ENCODE measurements at regions not wholly inside any gene's neighbourhood (a gene's known extent, or its start where the extent isn't known, plus 50 kb on each side); places are given as distances from the start of the nearest gene placed in this dataset.

DNA sequence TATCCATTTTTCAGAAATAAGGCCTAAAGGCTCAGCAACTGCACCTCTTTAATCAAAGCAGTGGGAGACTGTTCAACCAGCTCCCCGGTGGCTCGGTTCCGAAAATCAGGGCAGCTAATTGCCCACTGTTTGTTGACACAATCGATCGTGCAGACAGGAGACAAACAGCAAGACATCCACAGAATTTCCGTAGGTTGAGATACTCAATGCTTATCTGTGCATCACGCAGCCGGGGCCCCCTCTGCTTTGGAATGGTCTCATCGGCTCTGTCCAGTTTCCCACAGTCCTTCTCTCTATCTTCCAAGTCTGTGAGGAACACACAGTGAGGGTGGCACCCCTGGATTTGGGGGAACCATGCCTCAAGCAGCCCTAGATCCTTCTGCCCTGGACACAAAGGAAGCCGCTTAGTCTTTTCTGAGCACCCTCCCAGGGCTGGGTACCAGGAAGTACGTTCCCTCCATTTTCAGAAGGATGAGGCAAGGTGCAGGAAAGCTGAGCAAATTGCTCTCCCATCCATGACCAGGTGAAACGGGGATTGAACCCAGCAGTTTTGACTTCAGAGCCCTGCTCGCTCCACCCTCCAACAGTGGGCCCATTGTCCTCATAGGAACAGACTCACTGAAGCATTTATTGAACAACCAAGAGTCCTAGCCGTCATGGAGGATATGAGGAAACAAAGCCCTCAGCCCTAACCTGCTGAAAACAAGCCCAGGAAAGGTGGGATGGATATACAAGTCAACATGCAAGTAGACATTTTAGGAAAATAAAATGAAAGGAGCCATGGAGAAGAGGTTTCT, 70.7 kb downstream of the C16orf95 start:
- Histone ChIP-seq H3K27me3 (ENCODE audit: insufficient read depth, low read length) (no peaks in the 10 kb centered on the region), H3K9ac (ENCODE audit: low read depth, low read length) (no peak overlapping the region), H3K9me3 (ENCODE audit: insufficient read depth, low read depth, low read length) (no peaks in the 10 kb centered on the region), H3K36me3 (ENCODE audit: insufficient read depth, low read depth, low read length) (no peaks in the 10 kb centered on the region), H3K27ac (ENCODE audit: low read length) (no peak overlapping the region), H3K4me3 (ENCODE audit: low read length) (no peak overlapping the region), H3K4me1 (ENCODE audit: insufficient read depth, low read length) (peaks cover 12% of the 10 kb centered on the region)

DNA sequence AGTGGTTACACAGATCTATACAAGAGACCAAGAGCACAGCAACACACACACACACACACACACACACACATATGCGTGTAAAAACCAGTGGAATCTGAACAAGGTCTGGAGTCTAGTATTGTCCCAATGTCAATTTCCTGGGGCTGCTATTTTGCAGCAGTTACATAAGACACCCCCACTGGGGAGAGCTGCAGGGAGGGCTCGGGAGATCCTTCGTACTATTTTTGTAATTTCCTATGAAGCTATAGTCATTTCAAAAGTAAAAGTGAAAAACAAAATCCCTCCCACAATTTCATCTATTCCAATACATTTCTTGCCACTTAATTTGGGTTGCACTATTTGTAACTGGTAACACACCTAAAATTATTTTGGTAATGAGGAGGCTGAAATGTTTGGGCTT, 68.5 kb downstream of the C16orf95 start:
- H3K9ac ChIP-seq (ENCODE audit: low read depth, low read length) = no peak overlapping the region
- no peak overlapping the region for H3K4me3 ChIP-seq (ENCODE audit: low read length)
- H3K36me3 ChIP-seq (ENCODE audit: insufficient read depth, low read depth, low read length) = no peaks in the 10 kb centered on the region
- H3K27ac ChIP-seq (ENCODE audit: low read length) = no peak overlapping the region
- no peaks in the 10 kb centered on the region for H3K27me3 ChIP-seq (ENCODE audit: insufficient read depth, low read length)
- H3K4me1 ChIP-seq (ENCODE audit: insufficient read depth, low read length) = peaks cover 2% of the 10 kb centered on the region; the same call in 1 of the 2 replicates
- no peaks in the 10 kb centered on the region for H3K9me3 ChIP-seq (ENCODE audit: insufficient read depth, low read depth, low read length)

DNA sequence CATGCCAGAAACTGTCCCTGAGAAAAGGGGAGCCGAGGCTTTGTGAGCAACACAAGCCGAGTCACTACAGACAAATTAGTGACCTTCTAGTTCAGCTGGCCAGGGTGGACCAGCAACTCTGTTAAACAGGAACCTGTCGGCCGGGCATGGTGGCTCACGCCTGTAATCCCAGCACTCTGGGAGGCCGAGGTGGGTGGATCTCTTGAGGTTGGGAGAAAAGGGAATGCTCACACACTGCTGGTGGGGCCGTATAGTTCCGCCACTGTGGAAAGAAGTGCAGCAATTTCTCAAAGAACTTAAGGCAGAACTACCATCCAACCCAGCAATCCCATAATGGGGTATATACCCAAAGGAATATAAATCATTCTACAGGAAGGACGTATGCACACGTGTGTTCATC, 67.8 kb downstream of the C16orf95 start:
- Histone ChIP-seq H3K36me3 (ENCODE audit: insufficient read depth, low read depth, low read length) (no peaks in the 10 kb centered on the region), H3K9ac (ENCODE audit: low read depth, low read length) (no peak overlapping the region)

DNA sequence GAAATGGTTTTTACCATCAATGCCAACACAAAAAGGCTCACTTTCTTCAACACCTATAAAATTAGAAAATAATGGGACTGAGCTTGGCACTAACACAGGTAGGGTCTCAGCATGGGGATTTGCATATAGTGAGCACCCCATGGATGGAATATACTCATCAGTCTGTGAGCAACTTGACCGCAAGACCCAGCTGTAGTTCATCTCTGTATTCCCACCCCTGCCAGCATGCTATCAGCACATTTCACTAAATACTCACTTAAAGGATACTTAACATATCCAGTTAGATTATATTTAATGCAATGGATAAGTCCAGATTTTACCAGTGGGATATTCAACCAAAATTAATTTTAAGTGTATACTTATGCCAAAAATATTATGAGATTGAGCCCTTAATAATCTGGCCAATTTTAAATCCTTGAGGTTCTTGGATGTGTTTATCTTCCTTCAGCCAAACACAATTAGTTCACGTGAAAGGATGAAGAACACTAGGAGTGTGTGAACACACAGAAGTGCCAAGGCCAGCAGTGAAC, 66.7 kb downstream of the C16orf95 start:
- Histone ChIP-seq H3K4me3 (ENCODE audit: low read length) (no peak overlapping the region), H3K9me3 (ENCODE audit: insufficient read depth, low read depth, low read length) (no peaks in the 10 kb centered on the region), H3K27ac (ENCODE audit: low read length) (no peak overlapping the region), H3K36me3 (ENCODE audit: insufficient read depth, low read depth, low read length) (no peaks in the 10 kb centered on the region), H3K27me3 (ENCODE audit: insufficient read depth, low read length) (no peaks in the 10 kb centered on the region), H3K4me1 (ENCODE audit: insufficient read depth, low read length) (no peaks in the 10 kb centered on the region; the same call in 1 of the 2 replicates), H3K9ac (ENCODE audit: low read depth, low read length) (no peak overlapping the region)

More for the DNA sequence above, 67.8 kb downstream of the C16orf95 start:
- Histone ChIP-seq H3K4me3 (ENCODE audit: low read length) (no peak overlapping the region), H3K4me1 (ENCODE audit: insufficient read depth, low read length) (no peaks in the 10 kb centered on the region; the same call in 1 of the 2 replicates), H3K27me3 (ENCODE audit: insufficient read depth, low read length) (no peaks in the 10 kb centered on the region), H3K27ac (ENCODE audit: low read length) (no peak overlapping the region), H3K9me3 (ENCODE audit: insufficient read depth, low read depth, low read length) (no peaks in the 10 kb centered on the region)

DNA sequence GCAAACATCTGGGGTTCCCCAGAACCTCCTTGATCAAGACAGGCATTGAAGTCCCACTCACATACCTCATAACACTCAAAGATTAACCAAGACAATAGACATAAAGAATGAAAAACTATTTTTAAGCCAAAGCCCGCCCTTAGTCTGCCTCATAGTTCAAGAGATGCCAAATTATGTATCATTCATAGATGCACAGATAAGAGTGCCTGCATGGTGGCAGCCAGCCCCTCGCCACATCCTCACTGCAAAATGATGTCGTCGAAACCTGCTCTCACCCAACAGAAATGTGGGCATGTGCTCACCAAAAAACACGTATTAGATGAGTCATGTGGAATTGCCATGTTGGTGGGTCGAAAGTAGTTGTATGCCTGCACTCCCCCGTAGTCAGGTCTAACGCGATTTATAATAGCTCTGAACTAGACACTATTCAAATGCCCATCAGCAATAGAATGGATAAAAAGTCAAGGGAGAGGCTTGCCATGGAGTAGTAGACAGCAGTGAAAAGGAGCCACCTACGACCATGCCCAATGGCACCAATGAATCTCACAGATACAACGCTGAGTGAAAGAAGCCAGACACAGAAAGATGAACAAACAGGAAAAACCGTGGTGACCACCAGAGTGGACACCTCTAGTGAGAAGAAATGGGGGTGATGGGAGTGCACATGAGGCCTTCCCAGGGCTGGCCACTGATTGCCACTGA, 64.8 kb downstream of the C16orf95 start:
- Histone ChIP-seq H3K36me3 (ENCODE audit: insufficient read depth, low read depth, low read length) (no peaks in the 10 kb centered on the region), H3K9me3 (ENCODE audit: insufficient read depth, low read depth, low read length) (no peaks in the 10 kb centered on the region), H3K9ac (ENCODE audit: low read depth, low read length) (no peak overlapping the region), H3K27ac (ENCODE audit: low read length) (no peak overlapping the region), H3K27me3 (ENCODE audit: insufficient read depth, low read length) (no peaks in the 10 kb centered on the region), H3K4me3 (ENCODE audit: low read length) (no peak overlapping the region), H3K4me1 (ENCODE audit: insufficient read depth, low read length) (no peaks in the 10 kb centered on the region)
